ENCODE measurements at regions not wholly inside any gene's neighbourhood (a gene's known extent, or its start where the extent isn't known, plus 50 kb on each side); places are given as distances from the start of the nearest gene placed in this dataset.

DNA sequence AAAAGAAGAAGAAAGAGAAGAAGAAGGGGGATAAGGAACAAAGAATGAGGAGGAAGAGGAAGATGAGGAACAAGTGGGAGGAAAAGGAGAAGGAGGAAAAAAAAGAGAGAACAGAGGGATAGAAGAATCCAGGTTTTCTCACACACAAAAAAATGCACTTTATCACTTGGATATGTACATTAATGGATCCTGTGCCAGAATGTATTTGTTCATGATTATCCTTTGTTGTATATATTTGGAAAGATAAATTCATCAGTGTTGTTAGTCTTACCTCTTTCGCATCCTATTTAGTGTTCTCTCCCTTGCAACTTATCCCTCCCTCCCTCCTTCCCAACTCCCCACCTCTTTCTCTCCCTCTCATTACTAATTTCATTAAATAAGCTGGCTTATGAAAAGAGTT lies 298.8 kb downstream of the SLCO4C1 start:
- Histone ChIP-seq H3K27ac (ENCODE audit: low read length) (no peak overlapping the region), H3K27me3 (ENCODE audit: control insufficient read depth, insufficient read depth, low read length) (no peaks in the 10 kb centered on the region), H3K4me3 (ENCODE audit: low read length) (no peak overlapping the region), H3K4me1 (ENCODE audit: control insufficient read depth, insufficient read depth, low read length) (no peaks in the 10 kb centered on the region), H3K36me3 (ENCODE audit: control insufficient read depth, insufficient read depth, low read length) (no peaks in the 10 kb centered on the region), H3K9me3 (replicated peaks; ENCODE audit: control insufficient read depth, low read depth, low read length) (no peaks in the 10 kb centered on the region)
- no peak for DNase-seq
- no CpG with 5 or more reads among the region's 1 CpG for WGBS (ENCODE audit: insufficient coverage)

- Histone ChIP-seq H3K9me3 (replicated peaks; ENCODE audit: control insufficient read depth, low read depth, low read length) (no peaks in the 10 kb centered on the region), H3K4me1 (ENCODE audit: control insufficient read depth, insufficient read depth, low read length) (no peaks in the 10 kb centered on the region), H3K36me3 (ENCODE audit: control insufficient read depth, insufficient read depth, low read length) (no peaks in the 10 kb centered on the region), H3K27me3 (ENCODE audit: control insufficient read depth, insufficient read depth, low read length) (no peaks in the 10 kb centered on the region), H3K4me3 (ENCODE audit: low read length) (no peak overlapping the region), H3K27ac (ENCODE audit: low read length) (no peak overlapping the region)
- DNase-seq = no peak
- WGBS (ENCODE audit: insufficient coverage) = 90% methylated on average over 2 of the region's 2 CpGs
These were observed 300.5 kb downstream of the SLCO4C1 start for GRCh38 chr5:101995585-101995984.

DNA sequence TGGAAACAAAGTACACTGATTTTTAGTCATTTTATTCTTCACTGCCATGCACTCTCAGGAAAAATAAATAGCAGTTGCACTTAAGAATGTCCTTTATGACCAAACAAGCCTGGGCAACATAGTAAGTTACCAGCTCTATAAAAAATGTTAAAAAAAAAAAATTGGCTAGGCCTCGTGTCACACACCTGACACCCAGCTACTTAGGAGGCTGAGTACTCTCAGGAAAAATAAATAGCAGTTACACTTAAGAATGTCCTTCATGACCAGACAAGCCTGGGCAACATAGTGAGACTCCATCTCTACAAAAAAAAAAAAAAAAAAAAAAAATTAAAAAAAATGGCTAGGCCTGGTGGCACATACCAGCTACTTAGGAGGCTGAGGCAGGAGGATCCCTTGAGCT lies 304.6 kb downstream of the SLCO4C1 start:
- no CpG with 5 or more reads among the region's 1 CpG for WGBS (ENCODE audit: insufficient coverage)

GRCh38 chr5:101989659-101990058 lies 306.4 kb downstream of the SLCO4C1 start:
- DNase-seq = no peak
- Histone ChIP-seq H3K4me3 (ENCODE audit: low read length) (no peak overlapping the region), H3K4me1 (ENCODE audit: control insufficient read depth, insufficient read depth, low read length) (no peaks in the 10 kb centered on the region), H3K9me3 (replicated peaks; ENCODE audit: control insufficient read depth, low read depth, low read length) (no peaks in the 10 kb centered on the region), H3K27ac (ENCODE audit: low read length) (no peak overlapping the region), H3K27me3 (ENCODE audit: control insufficient read depth, insufficient read depth, low read length) (no peaks in the 10 kb centered on the region), H3K36me3 (ENCODE audit: control insufficient read depth, insufficient read depth, low read length) (no peaks in the 10 kb centered on the region)
- no CpG with 5 or more reads among the region's 1 CpG for WGBS (ENCODE audit: insufficient coverage)

More for the DNA sequence above, 304.6 kb downstream of the SLCO4C1 start:
- Histone ChIP-seq H3K4me3 (ENCODE audit: low read length) (no peak overlapping the region), H3K36me3 (ENCODE audit: control insufficient read depth, insufficient read depth, low read length) (no peaks in the 10 kb centered on the region), H3K27me3 (ENCODE audit: control insufficient read depth, insufficient read depth, low read length) (no peaks in the 10 kb centered on the region), H3K27ac (ENCODE audit: low read length) (no peak overlapping the region), H3K9me3 (replicated peaks; ENCODE audit: control insufficient read depth, low read depth, low read length) (no peaks in the 10 kb centered on the region), H3K4me1 (ENCODE audit: control insufficient read depth, insufficient read depth, low read length) (no peaks in the 10 kb centered on the region)
- DNase-seq = no peak

GRCh38 chr5:101977729-101978345 lies 318.2 kb downstream of the SLCO4C1 start:
- Histone ChIP-seq H3K27me3 (ENCODE audit: control insufficient read depth, insufficient read depth, low read length) (no peaks in the 10 kb centered on the region), H3K9me3 (replicated peaks; ENCODE audit: control insufficient read depth, low read depth, low read length) (no peaks in the 10 kb centered on the region), H3K4me1 (ENCODE audit: control insufficient read depth, insufficient read depth, low read length) (no peaks in the 10 kb centered on the region), H3K36me3 (ENCODE audit: control insufficient read depth, insufficient read depth, low read length) (no peaks in the 10 kb centered on the region), H3K27ac (ENCODE audit: low read length) (no peak overlapping the region), H3K4me3 (ENCODE audit: low read length) (no peak overlapping the region)
- WGBS (ENCODE audit: insufficient coverage) = no CpG with 5 or more reads among the region's 1 CpG
- DNase-seq = peak; percentile 71

DNA sequence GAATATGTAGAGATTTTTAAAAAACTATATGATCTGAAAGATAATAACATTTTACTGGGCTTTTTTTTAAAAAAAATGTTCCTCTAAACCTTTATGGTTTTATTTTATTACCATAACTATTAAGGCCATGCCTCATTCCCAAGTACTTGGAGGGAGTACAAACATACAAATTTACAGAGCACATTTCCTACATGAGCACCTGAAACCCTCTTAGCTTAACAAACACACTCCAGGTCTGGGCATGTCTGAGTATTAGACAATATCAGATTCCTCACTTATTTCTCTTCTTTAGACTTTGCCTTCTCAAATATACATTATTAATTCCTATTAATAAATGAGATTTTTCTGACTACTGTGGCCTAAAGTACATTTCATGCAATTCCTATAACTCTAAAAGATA lies 319.2 kb downstream of the SLCO4C1 start:
- Histone ChIP-seq H3K36me3 (ENCODE audit: control insufficient read depth, insufficient read depth, low read length) (no peaks in the 10 kb centered on the region), H3K4me3 (ENCODE audit: low read length) (no peak overlapping the region), H3K27me3 (ENCODE audit: control insufficient read depth, insufficient read depth, low read length) (no peaks in the 10 kb centered on the region), H3K27ac (ENCODE audit: low read length) (no peak overlapping the region), H3K9me3 (replicated peaks; ENCODE audit: control insufficient read depth, low read depth, low read length) (no peaks in the 10 kb centered on the region), H3K4me1 (ENCODE audit: control insufficient read depth, insufficient read depth, low read length) (no peaks in the 10 kb centered on the region)
- DNase-seq = no peak

- DNase-seq = peak; percentile 5
- Histone ChIP-seq H3K9me3 (replicated peaks; ENCODE audit: control insufficient read depth, low read depth, low read length) (no peaks in the 10 kb centered on the region), H3K27me3 (ENCODE audit: control insufficient read depth, insufficient read depth, low read length) (no peaks in the 10 kb centered on the region), H3K4me1 (ENCODE audit: control insufficient read depth, insufficient read depth, low read length) (no peaks in the 10 kb centered on the region), H3K27ac (ENCODE audit: low read length) (no peak overlapping the region), H3K4me3 (ENCODE audit: low read length) (no peak overlapping the region), H3K36me3 (ENCODE audit: control insufficient read depth, insufficient read depth, low read length) (no peaks in the 10 kb centered on the region)
- WGBS (ENCODE audit: insufficient coverage) = no CpG with 5 or more reads among the region's 1 CpG
These were observed 326.3 kb downstream of the SLCO4C1 start for GRCh38 chr5:101969742-101970141.

- no peaks in the 10 kb centered on the region for H3K4me1 ChIP-seq (ENCODE audit: control insufficient read depth, insufficient read depth, low read length)
- DNase-seq = no peak
- H3K27me3 ChIP-seq (ENCODE audit: control insufficient read depth, insufficient read depth, low read length) = no peaks in the 10 kb centered on the region
- no CpG with 5 or more reads among the region's 2 CpGs for WGBS (ENCODE audit: insufficient coverage)
- H3K27ac ChIP-seq (ENCODE audit: low read length) = no peak overlapping the region
- H3K9me3 ChIP-seq (replicated peaks; ENCODE audit: control insufficient read depth, low read depth, low read length) = no peaks in the 10 kb centered on the region
- H3K36me3 ChIP-seq (ENCODE audit: control insufficient read depth, insufficient read depth, low read length) = no peaks in the 10 kb centered on the region
- no peak overlapping the region for H3K4me3 ChIP-seq (ENCODE audit: low read length)
These were observed 329.6 kb downstream of the SLCO4C1 start for GRCh38 chr5:101966476-101966875.

DNA sequence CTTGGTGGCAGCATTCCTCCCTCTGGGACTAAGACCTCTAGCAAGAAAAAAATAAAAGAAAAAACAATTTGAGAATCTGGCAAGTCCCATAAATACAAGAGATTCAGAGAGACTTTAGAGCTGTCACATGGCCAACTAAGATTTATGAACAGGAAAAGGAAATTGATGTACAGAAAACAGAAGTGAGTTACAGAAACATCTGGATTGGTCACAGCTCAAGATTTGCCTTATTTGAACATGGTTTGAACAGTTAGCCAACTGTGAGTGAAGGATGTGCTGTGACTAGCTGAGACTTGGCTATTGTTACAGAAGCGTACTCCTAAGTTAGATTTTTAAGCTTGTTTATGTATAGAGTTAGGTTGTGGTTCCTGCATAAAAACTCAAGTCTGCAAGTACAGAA lies 340.2 kb downstream of the SLCO4C1 start:
- Histone ChIP-seq H3K9me3 (replicated peaks; ENCODE audit: control insufficient read depth, low read depth, low read length) (no peaks in the 10 kb centered on the region), H3K4me1 (ENCODE audit: control insufficient read depth, insufficient read depth, low read length) (no peaks in the 10 kb centered on the region), H3K36me3 (ENCODE audit: control insufficient read depth, insufficient read depth, low read length) (no peaks in the 10 kb centered on the region), H3K27me3 (ENCODE audit: control insufficient read depth, insufficient read depth, low read length) (no peaks in the 10 kb centered on the region), H3K27ac (ENCODE audit: low read length) (no peak overlapping the region), H3K4me3 (ENCODE audit: low read length) (no peak overlapping the region)
- 83% methylated on average over 1 of the region's 1 CpG for WGBS (ENCODE audit: insufficient coverage)
- peak; percentile 47 for DNase-seq

- Histone ChIP-seq H3K9me3 (replicated peaks; ENCODE audit: control insufficient read depth, low read depth, low read length) (no peaks in the 10 kb centered on the region), H3K4me1 (ENCODE audit: control insufficient read depth, insufficient read depth, low read length) (no peaks in the 10 kb centered on the region), H3K4me3 (ENCODE audit: low read length) (no peak overlapping the region), H3K27me3 (ENCODE audit: control insufficient read depth, insufficient read depth, low read length) (no peaks in the 10 kb centered on the region), H3K36me3 (ENCODE audit: control insufficient read depth, insufficient read depth, low read length) (no peaks in the 10 kb centered on the region), H3K27ac (ENCODE audit: low read length) (no peak overlapping the region)
- DNase-seq = no peak
These were observed 346.1 kb downstream of the SLCO4C1 start for GRCh38 chr5:101950019-101950418.

DNA sequence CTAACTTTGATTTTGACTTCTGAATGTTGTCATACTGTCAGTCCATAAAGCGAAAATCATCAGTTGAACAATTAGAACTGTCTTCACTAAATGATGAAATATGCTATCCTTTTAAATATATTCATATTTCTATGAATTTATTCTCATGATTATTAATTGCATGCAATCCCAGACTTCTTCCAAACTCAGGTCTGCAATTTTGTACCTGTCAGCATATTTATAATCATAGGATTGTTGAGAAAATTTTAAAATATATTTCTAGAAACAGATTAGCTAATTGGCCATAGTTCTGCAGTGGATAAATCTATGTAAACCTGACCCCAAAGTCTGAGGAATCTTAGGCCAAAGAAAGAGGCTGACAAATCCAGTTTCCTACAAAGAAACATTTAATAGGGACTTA lies 347.5 kb downstream of the SLCO4C1 start:
- Histone ChIP-seq H3K27ac (ENCODE audit: low read length) (no peak overlapping the region), H3K36me3 (ENCODE audit: control insufficient read depth, insufficient read depth, low read length) (no peaks in the 10 kb centered on the region), H3K4me3 (ENCODE audit: low read length) (no peak overlapping the region), H3K9me3 (replicated peaks; ENCODE audit: control insufficient read depth, low read depth, low read length) (no peaks in the 10 kb centered on the region), H3K27me3 (ENCODE audit: control insufficient read depth, insufficient read depth, low read length) (no peaks in the 10 kb centered on the region), H3K4me1 (ENCODE audit: control insufficient read depth, insufficient read depth, low read length) (no peaks in the 10 kb centered on the region)
- WGBS (ENCODE audit: insufficient coverage) = no CpG with 5 or more reads among the region's 1 CpG
- no peak for DNase-seq

Measured in muscle of leg (tissue), 3 donors.